H1 (cell line): ENCODE measurements at regions not wholly inside any gene's neighbourhood (a gene's known extent, or its start where the extent isn't known, plus 50 kb on each side); places are given as distances from the start of the nearest gene placed in this dataset.

ENCODE experiments used
- CTCF ChIA-PET: fragments of 300-600 bp; sonication (Branson Sonifier 250); formaldehyde crosslinking; loops from one replicate; lab custom pipeline; 2021; ENCODE audit not compliant: partially characterized antibody; lab: Charles Lee
- POLR2A ChIA-PET: fragments of 300-600 bp; sonication (Branson Sonifier 250); formaldehyde crosslinking; loops from one replicate; lab custom pipeline; 2021; ENCODE audit warnings: inconsistent platforms; ENCODE audit not compliant: partially characterized antibody; lab: Charles Lee
- DNase-seq, 2 experiments: peaks; one replicate each; pipeline versions ENCODE4 v3.0.0 to v3.0.0-alpha.2; 2010 to 2022; ENCODE audit warnings: low spot score in 2 of 2, low read depth in 1 of 2, mixed read lengths in 1 of 2
- FAIRE-seq: peaks from 2 replicates; lab custom pipeline; 2011; peaks lifted over from hg19 to GRCh38; lab: Jason Lieb, UNC
- H2AFZ ChIP-seq: 2 replicates; pipeline ENCODE4 v1.8.1; 2012; ENCODE audit warnings: low read length, inconsistent platforms
- H2AK5ac ChIP-seq: 2 replicates; pipeline ENCODE4 v1.6.1; 2013; ENCODE audit warnings: low read depth, low read length
- H2BK120ac ChIP-seq: replicated peaks from 2 replicates; pipeline ENCODE3; 2013; ENCODE audit warnings: low read depth, low read length, inconsistent platforms
- H2BK12ac ChIP-seq: 2 replicates; pipeline ENCODE4 v1.6.1; 2013; ENCODE audit warnings: low read depth, low read length
- H2BK15ac ChIP-seq: 2 replicates; pipeline ENCODE4 v1.6.1; 2013; ENCODE audit warnings: low read length
- H2BK20ac ChIP-seq: 2 replicates; pipeline ENCODE4 v1.6.1; 2013; ENCODE audit warnings: low read length
- H2BK5ac ChIP-seq: 2 replicates; pipeline ENCODE4 v1.6.1; 2013; ENCODE audit warnings: low read depth, low read length
- H3K14ac ChIP-seq: 2 replicates; pipeline ENCODE4 v1.6.1; 2013; ENCODE audit warnings: inconsistent platforms; ENCODE audit not compliant: insufficient read length
- H3K18ac ChIP-seq: 2 replicates; pipeline ENCODE4 v1.6.1; 2013; ENCODE audit warnings: low read length; ENCODE audit errors: extremely low read depth
- H3K23ac ChIP-seq: 2 replicates; pipeline ENCODE4 v1.6.1; 2013; ENCODE audit warnings: inconsistent platforms; ENCODE audit not compliant: insufficient read length
- H3K23me2 ChIP-seq: 2 replicates; pipeline ENCODE4 v1.6.1; 2013; ENCODE audit warnings: low read depth, low read length
- H3K27ac ChIP-seq: 2 replicates; pipeline ENCODE4 v1.6.1; 2011; ENCODE audit warnings: low read depth, low read length, inconsistent platforms
- H3K27me3 ChIP-seq, 4 experiments: replicated peaks in 1 of 4; 1 replicate in 1 of 4; 2 replicates in 3 of 4; pipeline versions ENCODE4 v1.6.1 to v1.8.1; 2011 to 2013; ENCODE audit warnings: low read length in 3 of 4, mild to moderate bottlenecking in 3 of 4, inconsistent platforms in 2 of 4, mixed read lengths in 2 of 4, moderate library complexity in 1 of 4; ENCODE audit not compliant: control insufficient read depth in 3 of 4, insufficient read depth in 3 of 4; ENCODE audit errors: extremely low read depth in 1 of 4
- H3K36me3 ChIP-seq, 4 experiments: 2 replicates each; pipeline versions ENCODE4 v1.6.1 to v1.8.1; 2011 to 2013; ENCODE audit warnings: mild to moderate bottlenecking in 4 of 4, low read length in 3 of 4, moderate library complexity in 2 of 4, control low read depth in 1 of 4, inconsistent platforms in 1 of 4; ENCODE audit not compliant: insufficient read depth in 4 of 4, control insufficient read depth in 2 of 4
- H3K4ac ChIP-seq: replicated peaks from 2 replicates; pipeline ENCODE3; 2013; ENCODE audit warnings: low read length, low read depth, mixed read lengths, inconsistent platforms; ENCODE audit not compliant: insufficient read length
- H3K4me1 ChIP-seq, 4 experiments: replicated peaks in 1 of 4; 1 replicate in 1 of 4; 2 replicates in 3 of 4; pipeline versions ENCODE4 v1.6.1 to v1.8.1; 2011 to 2013; ENCODE audit warnings: low read length in 3 of 4, inconsistent platforms in 2 of 4, mixed read lengths in 1 of 4; ENCODE audit not compliant: insufficient read depth in 4 of 4, control insufficient read depth in 3 of 4
- H3K4me2 ChIP-seq, 2 experiments: 2 replicates each; pipeline versions ENCODE4 v1.6.1 to v1.8.1; 2011 to 2013; ENCODE audit warnings: low read depth in 2 of 2, low read length in 2 of 2, control low read depth in 1 of 2, inconsistent platforms in 1 of 2, mild to moderate bottlenecking in 1 of 2; ENCODE audit not compliant: insufficient read depth in 1 of 2
- H3K4me3 ChIP-seq, 4 experiments: fragments of 200-600, 300-600 bp in 1 of 4; sonication (generic), shearing (Covaris generic), sonication (Bioruptor Twin) in 1 of 4; 2 replicates each; pipeline versions ENCODE4 v1.5.1 to v1.8.1; 2011 to 2016; ENCODE audit warnings: low read length in 4 of 4, low read depth in 3 of 4, control low read depth in 2 of 4, inconsistent platforms in 2 of 4, mild to moderate bottlenecking in 2 of 4, mixed read lengths in 1 of 4, moderate library complexity in 1 of 4; ENCODE audit not compliant: insufficient read depth in 2 of 4; ENCODE audit errors: extremely low read depth in 1 of 4
- H3K56ac ChIP-seq: replicated peaks from 2 replicates; pipeline ENCODE3; 2013; ENCODE audit warnings: low read depth, mild to moderate bottlenecking, mixed read lengths, low read length, inconsistent platforms; ENCODE audit not compliant: insufficient read length
- H3K79me1 ChIP-seq: 2 replicates; pipeline ENCODE4 v1.6.1; 2013; ENCODE audit warnings: low read depth, low read length, control low read depth
- H3K79me2 ChIP-seq, 2 experiments: 2 replicates each; pipeline versions ENCODE4 v1.6.1 to v1.8.1; 2012 to 2013; ENCODE audit warnings: low read length in 2 of 2, mild to moderate bottlenecking in 2 of 2, inconsistent platforms in 1 of 2; ENCODE audit not compliant: insufficient read depth in 2 of 2, control insufficient read depth in 1 of 2
- H3K9ac ChIP-seq, 4 experiments: replicated peaks in 1 of 4; 1 replicate in 1 of 4; 2 replicates in 3 of 4; pipeline versions ENCODE4 v1.6.1 to v1.8.1; 2011 to 2013; ENCODE audit warnings: low read depth in 3 of 4, low read length in 3 of 4, control low read depth in 2 of 4, mild to moderate bottlenecking in 2 of 4, moderate library complexity in 2 of 4, inconsistent platforms in 1 of 4; ENCODE audit errors: extremely low read depth in 1 of 4
- H3K9me3 ChIP-seq, 2 experiments: 2 replicates each; pipeline versions ENCODE4 v1.6.1 to v1.8.1; 2012 to 2013; ENCODE audit warnings: mild to moderate bottlenecking in 2 of 2, moderate library complexity in 2 of 2, control low read depth in 1 of 2, inconsistent platforms in 1 of 2, low read depth in 1 of 2, low read length in 1 of 2, mixed read lengths in 1 of 2; ENCODE audit not compliant: insufficient read depth in 2 of 2
- H4K20me1 ChIP-seq, 2 experiments: replicated peaks in 1 of 2; 2 replicates each; pipeline versions ENCODE3 to v1.8.1; 2011 to 2013; ENCODE audit warnings: inconsistent platforms in 2 of 2, low read length in 2 of 2, mild to moderate bottlenecking in 1 of 2; ENCODE audit not compliant: insufficient read depth in 2 of 2, control insufficient read depth in 1 of 2
- H4K5ac ChIP-seq: 2 replicates; pipeline ENCODE4 v1.6.1; 2013; ENCODE audit warnings: low read length, low read depth, mixed read lengths, inconsistent platforms; ENCODE audit not compliant: insufficient read length
- H4K8ac ChIP-seq: 2 replicates; pipeline ENCODE4 v1.8.0; 2013; ENCODE audit warnings: mild to moderate bottlenecking, moderate library complexity, low read length, inconsistent platforms; ENCODE audit not compliant: insufficient read depth; ENCODE audit errors: extremely low read depth
- H4K91ac ChIP-seq: replicated peaks from 2 replicates; pipeline ENCODE3; 2013; ENCODE audit warnings: low read length, mixed read lengths, inconsistent platforms; ENCODE audit not compliant: insufficient read length
- ASH2L ChIP-seq: fragments of 200-600, 300-600 bp; sonication (generic); IDR thresholded peaks from one replicate; pipeline ENCODE4 v1.7.1; 2017; ENCODE audit warnings: low read length
- GABPA ChIP-seq: IDR thresholded peaks from 2 replicates; pipeline ENCODE4 v1.6.1; 2011; ENCODE audit warnings: mild to moderate bottlenecking, low read length, moderate library complexity, borderline replicate concordance; ENCODE audit not compliant: insufficient read depth
- SRF ChIP-seq: IDR thresholded peaks from 2 replicates; pipeline ENCODE4 v1.6.1; 2011; ENCODE audit warnings: mild to moderate bottlenecking, low read depth, low read length, moderate library complexity
- WGBS, 2 experiments: shearing (Covaris generic) in 1 of 2; methylation state at CpG; one replicate each; pipeline versions ENCODE4 v1.1.6 to v1.1.7; 2013 to 2015; ENCODE audit warnings: low lambda C conversion rate in 2 of 2, mixed read lengths in 2 of 2, inconsistent platforms in 1 of 2, low coverage in 1 of 2, missing lambda C conversion rate in 1 of 2; ENCODE audit not compliant: insufficient replicate concordance in 2 of 2, insufficient coverage in 1 of 2, insufficient read length in 1 of 2; ENCODE audit errors: extremely low coverage in 1 of 2, missing lambda C conversion rate in 1 of 2; 5-methylcytosine and 5-hydroxymethylcytosine counted together

- Histone ChIP-seq H4K20me1 (no peaks in the 10 kb centered on the region), H3K79me1 (no peaks in the 10 kb centered on the region), H3K56ac (no peak overlapping the region), H2BK120ac (no peak overlapping the region), H2BK20ac (no peak overlapping the region), H3K23me2 (no peaks in the 10 kb centered on the region), H3K14ac (no peak overlapping the region), H3K4me3 (no peak overlapping the region), H2BK15ac (no peak overlapping the region; the same call in 1 of the 2 replicates), H3K36me3 (no peaks in the 10 kb centered on the region), H4K5ac (no peak overlapping the region), H3K4ac (no peak overlapping the region), H3K9ac (no peak overlapping the region), H2AFZ (peak overlapping the region; percentile 83; the same call in 1 of the 2 replicates), H2BK5ac (no peak overlapping the region), H3K27me3 (0 out of 7 replicates have a peak, but pooled peaks cover 0 to 2% (median 0%) of the 10 kb centered on the region in 4 experiments), H3K4me2 (no peak overlapping the region), H4K8ac (no peak overlapping the region), H2BK12ac (0 out of 2 replicates have a peak overlapping the region, but pooled peaks have one; percentile 52), H3K18ac (no peak overlapping the region), H3K79me2 (no peaks in the 10 kb centered on the region), H3K9me3 (no peaks in the 10 kb centered on the region), H3K27ac (no peak overlapping the region), H2AK5ac (no peak overlapping the region; the same call in 1 of the 2 replicates), H4K91ac (peak overlapping the region; percentile 66), H3K23ac (no peak overlapping the region), H3K4me1 (peaks cover 0 to 15% (median under 1%) of the 10 kb centered on the region in 4 experiments; a peak in 2 of 7 replicates)
- 89% methylated on average over 2 of the region's 3 CpGs; no CpG with 5 or more reads in 1 of the 2 experiments for WGBS, 2 experiments
- TF ChIP-seq GABPA (no peak), SRF (peak; percentile 79), ASH2L (no peak)
- FAIRE-seq (no peak), DNase-seq (no peak)
- ChIA-PET POLR2A (interaction anchor here (1.0 to 1.1 kb wide), 2 partner anchors 10 to 60 kb away, joined by 3 read pairs; no protein-coding TSS in a partner anchor), CTCF (interaction anchor here (0.6 to 3.0 kb wide), 4 partner anchors 18 to 806 kb away, joined by 3 to 9 read pairs (median 3); no protein-coding TSS in a partner anchor)
These were observed 217.0 kb upstream of the DYNLRB2 start for GRCh38 chr16:80323808-80324195.
